Effector CD4-positive, alpha-beta T cell (primary cell): ENCODE measurements at regions not wholly inside any gene's neighbourhood (a gene's known extent, or its start where the extent isn't known, plus 50 kb on each side); places are given as distances from the start of the nearest gene placed in this dataset.
"Not testable (repeated sequence)": the region's sequence is repeated elsewhere in the genome, so short reads cannot be mapped to it uniquely, and the experiment has no call there.

ENCODE experiments used
- DNase-seq: peaks from one replicate; pipeline ENCODE4 v3.0.0-alpha.2; 2020

DNA sequence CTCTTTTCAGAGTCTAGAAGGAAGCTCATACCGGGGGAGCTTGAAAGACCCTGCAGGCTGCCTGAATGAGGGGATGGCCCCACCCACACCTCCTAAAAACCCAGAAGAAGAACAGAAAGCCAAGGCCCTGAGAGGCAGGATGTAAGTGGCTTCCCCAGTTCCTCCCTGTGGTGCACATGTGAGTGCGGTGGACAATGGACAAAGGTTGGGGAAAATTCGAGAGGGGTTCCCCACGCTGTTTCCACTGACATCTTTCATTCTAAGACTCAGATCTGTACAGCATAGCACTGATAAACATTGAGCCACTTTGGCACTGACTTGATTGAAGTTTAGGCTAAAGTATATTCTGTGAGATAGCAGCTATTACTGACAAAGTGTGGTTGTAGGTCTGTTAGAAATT is 79.5 kb upstream of the UMPS start:
- no peak for DNase-seq

- not testable (repeated sequence) for DNase-seq
These were observed 78.8 kb upstream of the UMPS start for GRCh38 chr3:124651416-124651815.

- no peak for DNase-seq
These were observed 78.2 kb upstream of the UMPS start for GRCh38 chr3:124652009-124652408.

DNA sequence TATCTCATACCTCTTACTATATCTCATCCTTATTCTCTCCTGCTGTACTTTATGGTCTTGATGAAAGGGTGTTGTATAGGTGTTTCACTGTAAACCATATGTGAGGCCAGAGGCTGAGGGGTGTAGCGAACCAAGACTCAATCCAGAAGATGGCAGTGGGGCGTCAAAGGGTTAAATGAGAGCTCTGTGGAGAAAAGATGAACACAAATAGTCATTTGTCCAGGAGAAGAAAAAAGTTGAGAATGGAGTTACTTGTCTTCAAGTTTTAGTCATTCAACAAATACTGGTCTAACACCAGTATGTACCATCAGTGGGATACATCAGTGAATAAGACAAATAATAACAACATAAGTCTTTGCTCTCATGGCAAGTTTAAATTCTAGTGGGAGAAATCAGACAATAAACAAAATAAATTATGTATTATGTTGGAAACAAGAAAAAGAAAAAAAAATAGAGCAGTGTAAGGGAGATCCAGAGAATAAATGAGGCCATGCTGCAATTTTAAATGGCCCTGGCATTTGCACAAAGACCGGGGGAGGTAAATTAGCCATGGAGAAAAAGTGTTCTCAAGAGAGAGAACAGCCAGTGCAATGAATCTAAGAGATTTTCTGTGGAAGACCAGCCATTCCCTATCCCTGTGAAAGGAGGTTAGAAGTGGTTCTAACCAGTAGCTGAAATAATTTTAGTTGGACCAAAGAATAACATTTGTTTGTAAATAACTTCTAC is 77.0 kb upstream of the UMPS start:
- no peak for DNase-seq

GRCh38 chr3:124653797-124654469 is 76.3 kb upstream of the UMPS start:
- DNase-seq = no peak

- no peak for DNase-seq
These were observed 75.8 kb upstream of the UMPS start for GRCh38 chr3:124654470-124654845.

GRCh38 chr3:124656531-124656930 is 73.7 kb upstream of the UMPS start:
- DNase-seq = no peak

DNA sequence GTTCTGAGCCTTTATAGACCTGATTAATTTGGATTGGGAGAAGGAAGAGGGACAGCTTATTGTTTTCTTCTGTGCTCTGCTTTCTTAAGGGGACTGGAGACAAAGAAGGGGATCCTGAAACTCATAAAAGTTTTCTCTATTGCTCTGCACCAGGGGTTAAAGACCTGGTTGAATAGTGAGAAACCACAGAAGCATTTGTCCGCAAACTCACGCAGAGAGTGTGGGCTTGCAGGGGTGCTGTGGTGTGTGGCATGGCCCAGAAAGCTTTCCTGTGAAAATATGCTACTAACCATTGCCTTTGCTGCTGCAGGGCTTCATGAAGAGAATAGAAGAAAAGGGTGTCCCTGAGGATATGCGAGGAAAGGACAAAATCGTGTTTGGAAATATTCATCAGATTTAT is 73.1 kb upstream of the UMPS start:
- DNase-seq = no peak

- no peak for DNase-seq
These were observed 72.0 kb upstream of the UMPS start for GRCh38 chr3:124658270-124658669.

DNA sequence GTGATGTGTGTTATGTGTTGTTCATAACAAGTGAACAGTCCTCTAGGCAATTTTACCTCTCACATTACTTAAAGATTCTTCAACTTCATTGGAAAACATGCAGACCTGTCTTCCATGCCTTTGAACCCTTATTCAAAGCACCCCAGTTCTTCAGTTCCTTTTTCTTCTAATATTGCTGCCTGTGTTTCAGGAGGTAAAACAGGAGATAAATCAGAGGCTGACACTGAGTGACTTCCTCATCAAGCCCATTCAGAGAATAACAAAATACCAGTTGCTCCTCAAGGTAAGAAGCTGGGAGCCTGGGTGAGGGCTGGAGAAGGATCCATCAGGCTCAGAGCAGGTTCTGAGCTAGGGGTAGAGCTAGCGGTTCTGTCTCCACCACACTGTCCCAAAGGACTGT is 71.1 kb upstream of the UMPS start:
- no peak for DNase-seq

DNA sequence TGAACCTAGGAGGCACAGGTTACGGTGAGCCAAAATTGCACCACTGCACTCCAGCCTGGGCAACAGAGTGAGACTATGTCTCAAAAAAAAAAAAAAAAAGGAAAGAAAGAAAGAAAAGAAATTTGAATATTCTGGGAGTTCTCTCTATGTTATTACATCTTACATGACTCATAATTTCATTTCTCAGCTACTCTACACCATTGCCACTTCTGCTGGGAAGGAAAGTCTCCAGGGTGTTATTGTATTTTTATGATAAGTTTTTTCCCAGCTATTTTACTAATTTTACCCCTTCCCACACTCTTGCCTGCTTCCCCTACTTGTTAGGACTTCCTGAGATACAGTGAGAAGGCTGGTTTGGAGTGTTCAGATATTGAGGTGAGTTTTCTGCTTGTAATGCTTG is 69.7 kb upstream of the UMPS start:
- no peak for DNase-seq

GRCh38 chr3:124663690-124664089 is 66.6 kb upstream of the UMPS start:
- DNase-seq = no peak

- DNase-seq = no peak
These were observed 65.4 kb upstream of the UMPS start for GRCh38 chr3:124664804-124665203.

GRCh38 chr3:124666067-124666466 is 64.2 kb upstream of the UMPS start:
- DNase-seq = no peak

DNA sequence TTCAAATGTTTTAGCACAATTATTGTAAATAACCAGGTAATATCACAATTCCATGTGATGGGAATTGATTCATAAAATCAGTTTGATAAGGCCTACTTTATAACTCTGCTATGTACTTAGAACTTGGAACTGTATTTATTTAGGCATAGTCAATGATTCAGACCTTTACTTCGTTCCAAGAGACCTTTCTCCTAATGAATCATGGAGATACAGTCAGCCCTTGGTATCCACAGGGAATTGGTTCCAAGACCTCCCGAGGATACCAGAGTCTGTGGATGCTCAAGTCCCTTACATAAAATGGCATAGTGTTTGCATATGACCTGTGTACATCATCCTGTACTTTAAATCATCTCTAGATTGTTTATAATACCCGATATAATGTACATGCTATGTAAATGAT is 60.8 kb upstream of the UMPS start:
- no peak for DNase-seq

GRCh38 chr3:124671106-124671505 is 59.1 kb upstream of the UMPS start:
- no peak for DNase-seq

DNA sequence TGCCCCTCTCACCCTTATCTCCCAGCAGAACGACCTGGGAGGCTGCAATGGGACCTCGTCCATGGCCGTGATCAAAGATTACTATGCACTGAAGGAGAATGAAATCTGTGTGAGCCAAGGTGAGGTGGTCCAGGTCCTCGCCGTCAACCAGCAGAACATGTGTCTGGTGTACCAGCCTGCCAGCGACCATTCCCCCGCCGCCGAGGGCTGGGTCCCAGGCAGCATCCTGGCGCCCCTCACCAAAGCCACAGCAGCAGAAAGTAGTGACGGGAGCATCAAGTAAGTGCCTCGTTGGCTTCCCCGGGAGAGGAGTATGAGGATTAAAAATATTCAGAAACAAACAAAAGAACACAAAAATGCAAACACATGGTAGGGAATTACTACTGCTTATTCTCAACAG is 55.9 kb upstream of the UMPS start:
- DNase-seq = no peak

DNA sequence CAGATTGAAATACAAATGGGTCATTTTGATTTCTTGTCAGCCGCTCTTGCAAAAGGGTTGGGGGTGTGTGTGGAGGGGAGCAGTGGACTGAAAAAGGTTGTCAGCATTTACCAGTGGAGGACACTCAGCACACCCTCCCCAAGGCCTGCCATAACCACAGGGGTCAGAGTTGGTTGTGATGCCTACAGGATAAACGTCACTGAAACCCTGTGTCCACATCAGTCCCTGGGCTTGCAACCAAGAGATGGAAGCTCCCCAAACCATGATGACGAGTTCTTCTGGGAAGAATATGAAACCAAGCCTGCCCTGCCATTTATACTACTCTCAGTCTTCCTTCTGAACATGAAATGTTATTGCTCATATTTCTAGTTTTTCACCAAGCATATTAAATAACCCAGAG is 54.0 kb upstream of the UMPS start:
- DNase-seq = no peak

GRCh38 chr3:124679048-124679638 is 51.1 kb upstream of the UMPS start:
- DNase-seq = no peak
